GM21576 (cell line): ENCODE measurements at regions not wholly inside any gene's neighbourhood (a gene's known extent, or its start where the extent isn't known, plus 50 kb on each side); places are given as distances from the start of the nearest gene placed in this dataset.

Source experiments
- ATAC-seq: cut with Tn5 transposase; IDR thresholded peaks from one replicate; pipeline ENCODE4 v1.9.1; 2021; ENCODE audit warnings: mild to moderate bottlenecking, moderate library complexity; ENCODE audit not compliant: unreplicated experiment

- no peak for ATAC-seq
Measured at GRCh38 chr7:131753620-131754222, 197.3 kb upstream of the PODXL start.

GRCh38 chr7:131747658-131748232, 191.3 kb upstream of the PODXL start:
- ATAC-seq, result no peak

GRCh38 chr7:131745390-131746248, 189.2 kb upstream of the PODXL start:
- ATAC-seq, result no peak

GRCh38 chr7:131741446-131741845, 185.0 kb upstream of the PODXL start:
- ATAC-seq, result no peak

- ATAC-seq, result no peak
Measured at GRCh38 chr7:131737746-131738465, 181.5 kb upstream of the PODXL start.

GRCh38 chr7:131735101-131735500, 178.7 kb upstream of the PODXL start:
- no peak for ATAC-seq

- ATAC-seq, result no peak
Measured at GRCh38 chr7:131733604-131734003, 177.2 kb upstream of the PODXL start.

GRCh38 chr7:131727189-131727588, 170.8 kb upstream of the PODXL start:
- ATAC-seq, result no peak

GRCh38 chr7:131726686-131727085, 170.3 kb upstream of the PODXL start:
- ATAC-seq, result no peak

GRCh38 chr7:131726031-131726430, 169.6 kb upstream of the PODXL start:
- no peak for ATAC-seq

- no peak for ATAC-seq
Measured at GRCh38 chr7:131724776-131725345, 168.4 kb upstream of the PODXL start.

- ATAC-seq, result no peak
Measured at GRCh38 chr7:131723926-131724325, 167.5 kb upstream of the PODXL start.

- no peak for ATAC-seq
Measured at GRCh38 chr7:131722371-131722770, 165.9 kb upstream of the PODXL start.

- no peak for ATAC-seq
Measured at GRCh38 chr7:131721660-131722059, 165.2 kb upstream of the PODXL start.

- ATAC-seq, result no peak
Measured at GRCh38 chr7:131720703-131721102, 164.3 kb upstream of the PODXL start.

- ATAC-seq, result no peak
Measured at GRCh38 chr7:131717181-131717580, 160.8 kb upstream of the PODXL start.

GRCh38 chr7:131699323-131699722, 142.9 kb upstream of the PODXL start:
- no peak for ATAC-seq

GRCh38 chr7:131692131-131692960, 135.9 kb upstream of the PODXL start:
- no peak for ATAC-seq

- ATAC-seq, result no peak
Measured at GRCh38 chr7:131691454-131692130, 135.2 kb upstream of the PODXL start.

GRCh38 chr7:131690441-131690840, 134.0 kb upstream of the PODXL start:
- no peak for ATAC-seq
